H1 (cell line): ENCODE measurements at regions not wholly inside any gene's neighbourhood (a gene's known extent, or its start where the extent isn't known, plus 50 kb on each side); places are given as distances from the start of the nearest gene placed in this dataset.

Experiments
- BCL11A ChIP-seq, 2 experiments: IDR thresholded peaks; one replicate each; pipeline ENCODE4 v1.6.1; 2011; ENCODE audit warnings: low read depth in 2 of 2, low read length in 2 of 2, mild to moderate bottlenecking in 2 of 2
- BRCA1 ChIP-seq: IDR thresholded peaks from 2 replicates; pipeline ENCODE4 v1.6.1; 2012; ENCODE audit warnings: low read depth, low read length, improper control_type of control experiment
- CTCF ChIP-seq, 3 experiments: IDR thresholded peaks; 1 replicate in 2 of 3; 2 replicates in 1 of 3; pipeline versions ENCODE4 v1.5.1 to v1.6.1; 2011; ENCODE audit warnings: low read length in 3 of 3, mild to moderate bottlenecking in 3 of 3, inconsistent platforms in 2 of 3, low read depth in 1 of 3, moderate library complexity in 1 of 3; ENCODE audit not compliant: insufficient read depth in 1 of 3; ENCODE audit errors: control extremely low read depth in 1 of 3
- EZH2 ChIP-seq: fragments of 200-600 bp; sonication (generic); IDR thresholded peaks from 2 replicates; pipeline ENCODE4 v1.7.1; 2012; ENCODE audit warnings: low read depth, mild to moderate bottlenecking, moderate library complexity, low read length, inconsistent platforms; ENCODE audit not compliant: severe bottlenecking
- KDM5A ChIP-seq: fragments of 200-600 bp; IDR thresholded peaks from 2 replicates; pipeline ENCODE4 v1.7.1; 2012; ENCODE audit warnings: mild to moderate bottlenecking, low read length, inconsistent platforms, mixed read lengths
- MAFK ChIP-seq: IDR thresholded peaks from 2 replicates; pipeline ENCODE4 v1.6.1; 2012; ENCODE audit warnings: low read depth, mild to moderate bottlenecking, improper control_type of control experiment, low read length
- MAX ChIP-seq: IDR thresholded peaks from 2 replicates; pipeline ENCODE4 v1.6.1; 2012; ENCODE audit warnings: inconsistent platforms
- POLR2A ChIP-seq, 2 experiments: IDR thresholded peaks; 1 replicate in 1 of 2; 2 replicates in 1 of 2; pipeline ENCODE4 v1.6.1; 2011; ENCODE audit warnings: low read depth in 2 of 2, low read length in 2 of 2, mild to moderate bottlenecking in 2 of 2; ENCODE audit errors: control extremely low read depth in 1 of 2

GRCh38 chr1:227416156-227416830, 98.0 kb upstream of the CDC42BPA start:
- TF ChIP-seq CTCF (IDR thresholded peaks at IDR 0.05; ENCODE audit: control extremely low read depth in 1 of 3, insufficient read depth in 1 of 3, low read depth in 1 of 3, low read length in 3 of 3): no peak
- TF ChIP-seq MAX: no peak
- no peak for TF ChIP-seq EZH2
- TF ChIP-seq KDM5A: no peak
- no peak for TF ChIP-seq POLR2A (IDR thresholded peaks at IDR 0.05; ENCODE audit: control extremely low read depth in 1 of 2, low read depth in 2 of 2, low read length in 2 of 2)
- no peak for TF ChIP-seq MAFK
- TF ChIP-seq BCL11A (IDR thresholded peaks at IDR 0.05; ENCODE audit: low read depth in 2 of 2, low read length in 2 of 2): no peak
- TF ChIP-seq BRCA1: no peak
